Adrenal gland (tissue), 5 donors: ENCODE measurements at regions not wholly inside any gene's neighbourhood (a gene's known extent, or its start where the extent isn't known, plus 50 kb on each side); places are given as distances from the start of the nearest gene placed in this dataset.

Experiments used
- CTCF ChIP-seq, 6 experiments: fragments of 450-650 bp in 4 of 6; fragments of 200-600 bp in 2 of 6; sonication (generic) in 1 of 6; IDR thresholded peaks; 1 replicate in 5 of 6; 2 replicates in 1 of 6; pipeline versions ENCODE4 v1.5.1 to v1.8.0; 2016 to 2021; ENCODE audit warnings: antibody characterized with exemption in 6 of 6, mild to moderate bottlenecking in 2 of 6, moderate library complexity in 1 of 6
- POLR2A ChIP-seq, 2 donors: fragments of 450-650 bp; IDR thresholded peaks; one replicate each; pipeline ENCODE4 v1.6.1; 2017; ENCODE audit warnings: antibody characterized with exemption in 2 of 2, mild to moderate bottlenecking in 2 of 2, moderate library complexity in 1 of 2
- donor health status: DM: no; HTN: no; CAD: no.

- TF ChIP-seq POLR2A (IDR thresholded peaks at IDR 0.05) (no peak), CTCF (IDR thresholded peaks at IDR 0.05) (no peak)
Measured at GRCh38 chr18:10346749-10347415, 107.6 kb upstream of the APCDD1 start.
